Ascending aorta (tissue), 2 donors: ENCODE measurements at regions not wholly inside any gene's neighbourhood (a gene's known extent, or its start where the extent isn't known, plus 50 kb on each side); places are given as distances from the start of the nearest gene placed in this dataset.

Experiments
- DNase-seq, 2 donors: peaks; one replicate each; pipeline ENCODE4 v3.0.0-alpha.2; 2019; ENCODE audit warnings: low spot score in 2 of 2
- H3K27ac ChIP-seq, 2 donors: fragments of 200-600 bp; sonication (generic); one replicate each; pipeline ENCODE4 v1.5.1; 2016 to 2017; ENCODE audit warnings: mild to moderate bottlenecking in 1 of 2
- H3K27me3 ChIP-seq: fragments of 200-600 bp; sonication (generic); one replicate; pipeline ENCODE4 v1.5.1; 2017
- H3K36me3 ChIP-seq, 2 donors: fragments of 200-600 bp; sonication (generic); one replicate each; pipeline ENCODE4 v1.5.1; 2016
- H3K4me1 ChIP-seq, 2 donors: fragments of 200-600 bp; sonication (generic); one replicate each; pipeline ENCODE4 v1.5.1; 2016 to 2017; ENCODE audit warnings: mild to moderate bottlenecking in 1 of 2
- H3K4me3 ChIP-seq, 2 donors: fragments of 200-600 bp; sonication (generic); one replicate each; pipeline ENCODE4 v1.5.1; 2016 to 2017; ENCODE audit warnings: mild to moderate bottlenecking in 1 of 2
- H3K9me3 ChIP-seq, 2 donors: fragments of 200-600 bp; sonication (generic); one replicate each; pipeline ENCODE4 v1.5.1; 2016
- CTCF ChIP-seq, 3 experiments: fragments of 200-600 bp in 2 of 3; fragments of 450-650 bp in 1 of 3; sonication (generic) in 2 of 3; IDR thresholded peaks; one replicate each; pipeline ENCODE4 v1.5.1; 2016 to 2019; ENCODE audit warnings: antibody characterized with exemption in 3 of 3, mild to moderate bottlenecking in 1 of 3, moderate library complexity in 1 of 3
- intact Hi-C: fragments of 100-400 bp; cut with DNase I; formaldehyde crosslinking; loops from one replicate; pipeline ENCODE4 v1.15.1; 2023

GRCh38 chr12:114302606-114303315 lies 103.2 kb downstream of the TBX5 start:
- Histone ChIP-seq H3K27ac (no peak overlapping the region), H3K4me1 (no peaks in the 10 kb centered on the region), H3K36me3 (no peaks in the 10 kb centered on the region), H3K27me3 (no peaks in the 10 kb centered on the region), H3K4me3 (no peak overlapping the region), H3K9me3 (peaks cover 0 to 6% of the 10 kb centered on the region in 2 donors)
- intact Hi-C loops, result no loop called here
- no peak for DNase-seq
- TF ChIP-seq CTCF (IDR thresholded peaks at IDR 0.05), result no peak

GRCh38 chr12:114302117-114302516 lies 103.8 kb downstream of the TBX5 start:
- DNase-seq, result no peak
- Histone ChIP-seq H3K27ac (no peak overlapping the region), H3K36me3 (no peaks in the 10 kb centered on the region), H3K9me3 (peaks cover 0 to 6% of the 10 kb centered on the region in 2 donors), H3K4me3 (no peak overlapping the region), H3K4me1 (no peaks in the 10 kb centered on the region), H3K27me3 (no peaks in the 10 kb centered on the region)
- intact Hi-C loops, result no loop called here
- TF ChIP-seq CTCF (IDR thresholded peaks at IDR 0.05), result no peak

GRCh38 chr12:114294303-114294685 lies 111.7 kb downstream of the TBX5 start:
- H3K36me3 ChIP-seq, result no peaks in the 10 kb centered on the region
- DNase-seq, result no peak
- no peak overlapping the region for H3K4me3 ChIP-seq
- H3K27me3 ChIP-seq, result no peaks in the 10 kb centered on the region
- peaks cover 0 to 7% of the 10 kb centered on the region in 2 donors for H3K9me3 ChIP-seq
- TF ChIP-seq CTCF (IDR thresholded peaks at IDR 0.05), result no peak
- H3K4me1 ChIP-seq, result no peaks in the 10 kb centered on the region
- intact Hi-C loops, result no loop called here
- no peak overlapping the region for H3K27ac ChIP-seq

- DNase-seq, result no peak
- intact Hi-C loops, result no loop called here
- H3K4me1 ChIP-seq, result no peaks in the 10 kb centered on the region
- no peaks in the 10 kb centered on the region for H3K36me3 ChIP-seq
- no peak overlapping the region for H3K4me3 ChIP-seq
- TF ChIP-seq CTCF (IDR thresholded peaks at IDR 0.05), result no peak
- H3K27me3 ChIP-seq, result no peaks in the 10 kb centered on the region
- H3K9me3 ChIP-seq, result peaks cover 0 to 7% of the 10 kb centered on the region in 2 donors
- H3K27ac ChIP-seq, result no peak overlapping the region
These were observed 112.2 kb downstream of the TBX5 start for GRCh38 chr12:114293571-114294302.

GRCh38 chr12:114293073-114293472 lies 112.9 kb downstream of the TBX5 start:
- intact Hi-C loops, result no loop called here
- Histone ChIP-seq H3K4me1 (no peaks in the 10 kb centered on the region), H3K4me3 (no peak overlapping the region), H3K27ac (no peak overlapping the region), H3K27me3 (no peaks in the 10 kb centered on the region), H3K9me3 (peaks cover 0 to 7% of the 10 kb centered on the region in 2 donors), H3K36me3 (no peaks in the 10 kb centered on the region)
- DNase-seq, result no peak
- no peak for TF ChIP-seq CTCF (IDR thresholded peaks at IDR 0.05)
